A549 (cell line): ENCODE measurements at regions not wholly inside any gene's neighbourhood (a gene's known extent, or its start where the extent isn't known, plus 50 kb on each side); places are given as distances from the start of the nearest gene placed in this dataset.

ENCODE experiments used
- ATAC-seq, 2 experiments: fragments of 200-7000 bp in 1 of 2; fragments of >200 bp in 1 of 2; cut with Nextera tagmentation in 1 of 2; cut with Tn5 transposase in 1 of 2; 3 replicates each; pipeline versions ENCODE4 v1.8.0 to v1.9.1; 2018 to 2020; ENCODE audit warnings: mild to moderate bottlenecking in 1 of 2, moderate library complexity in 1 of 2
- CTCF ChIA-PET: fragments of 300-600 bp; sonication (Branson Sonifier 250); formaldehyde crosslinking; extraction: SDS; loops from one replicate; lab custom pipeline; 2021; ENCODE audit warnings: antibody characterized with exemption, inconsistent platforms; lab: Yijun Ruan, JAX
- POLR2A ChIA-PET: fragments of 350-600 bp; formaldehyde crosslinking; extraction: SDS; loops from one replicate; lab custom pipeline; 2021; ENCODE audit warnings: antibody characterized with exemption, inconsistent platforms; lab: Yijun Ruan, JAX
- DNase-seq, 2 experiments: peaks; one replicate each; pipeline versions ENCODE4 v3.0.0 to v3.0.0-alpha.2; 2011 to 2016; ENCODE audit warnings: low read depth in 1 of 2, low spot score in 1 of 2
- FAIRE-seq: peaks from 2 replicates; lab custom pipeline; 2011; peaks lifted over from hg19 to GRCh38; lab: Jason Lieb, UNC
- H3K27ac ChIP-seq, 2 experiments: fragments of >200 bp; sonication (Bioruptor Twin); formaldehyde crosslinking; 3 replicates each; pipeline ENCODE4 v1.5.1; 2016 to 2017
- H3K4me1 ChIP-seq: fragments of >200 bp; sonication (Bioruptor Twin); formaldehyde crosslinking; 3 replicates; pipeline ENCODE4 v1.6.1; 2016
- H3K4me2 ChIP-seq: fragments of >200 bp; sonication (Bioruptor Twin); formaldehyde crosslinking; 3 replicates; pipeline ENCODE4 v1.6.1; 2016
- H3K4me3 ChIP-seq: fragments of >200 bp; sonication (Bioruptor Twin); formaldehyde crosslinking; 3 replicates; pipeline ENCODE4 v1.5.1; 2016
- H3K9me3 ChIP-seq: fragments of >200 bp; sonication (Bioruptor Twin); formaldehyde crosslinking; 3 replicates; pipeline ENCODE4 v1.6.1; 2016
- CBX2 ChIP-seq: fragments of 200-600 bp; sonication (generic); IDR thresholded peaks from 2 replicates; pipeline ENCODE4 v1.6.1; 2016; ENCODE audit warnings: low read depth, mild to moderate bottlenecking, borderline replicate concordance
- CBX8 ChIP-seq: fragments of 200-600 bp; sonication (generic); IDR thresholded peaks from 2 replicates; pipeline ENCODE4 v1.6.1; 2016
- CEBPB ChIP-seq, 2 experiments: fragments of >200 bp in 1 of 2; sonication (Bioruptor Twin) in 1 of 2; formaldehyde crosslinking in 1 of 2; IDR thresholded peaks; 2 replicates each; pipeline ENCODE4 v1.6.1; 2012 to 2016
- EHMT2 ChIP-seq: fragments of 200-600 bp; sonication (generic); IDR thresholded peaks from 2 replicates; pipeline ENCODE4 v1.6.1; 2016; ENCODE audit warnings: antibody characterized with exemption, low read depth, mild to moderate bottlenecking, moderate library complexity
- FOSL2 ChIP-seq, 2 experiments: fragments of 450-650 bp in 1 of 2; fragments of >200 bp in 1 of 2; sonication (Bioruptor Twin) in 1 of 2; formaldehyde crosslinking; IDR thresholded peaks; 2 replicates each; pipeline versions ENCODE4 v1.5.0 to v1.6.1; 2016 to 2020; ENCODE audit warnings: mild to moderate bottlenecking in 1 of 2, moderate library complexity in 1 of 2
- KDM1A ChIP-seq: fragments of 200-600 bp; sonication (generic); IDR thresholded peaks from 2 replicates; pipeline ENCODE4 v1.6.1; 2016; ENCODE audit warnings: low read depth, mild to moderate bottlenecking
- KDM5A ChIP-seq: fragments of 200-600 bp; sonication (generic); IDR thresholded peaks from 2 replicates; pipeline ENCODE4 v1.6.1; 2016; ENCODE audit warnings: antibody characterized with exemption, mild to moderate bottlenecking
- MAFK ChIP-seq: fragments of 450-650 bp; IDR thresholded peaks from 2 replicates; pipeline ENCODE4 v1.6.1; 2014; ENCODE audit not compliant: partially characterized antibody
- MAZ ChIP-seq: fragments of 150-350 bp; IDR thresholded peaks from 2 replicates; pipeline ENCODE4 v1.6.1; 2014; ENCODE audit warnings: antibody characterized with exemption, low read depth, low read length, borderline replicate concordance
- NPAS2 ChIP-seq: fragments of 250-450 bp; sonication (Bioruptor Pico); IDR thresholded peaks from 2 replicates; pipeline ENCODE4 v1.8.0; 2022; ENCODE audit warnings: mild to moderate bottlenecking, moderate library complexity, borderline replicate concordance
- NR3C1 ChIP-seq: fragments of >200 bp; sonication (Bioruptor Twin); formaldehyde crosslinking; IDR thresholded peaks from 3 replicates; pipeline ENCODE4 v1.6.1; 2017
- PHF8 ChIP-seq: fragments of 200-600 bp; sonication (generic); IDR thresholded peaks from 2 replicates; pipeline ENCODE4 v1.6.1; 2016; ENCODE audit warnings: low read depth, mild to moderate bottlenecking, antibody characterized with exemption, moderate library complexity, borderline replicate concordance
- RAD21 ChIP-seq, 2 experiments: fragments of >200 bp in 1 of 2; sonication (Bioruptor Twin) in 1 of 2; formaldehyde crosslinking in 1 of 2; IDR thresholded peaks in 1 of 2; conservative IDR thresholded peaks in 1 of 2; 2 replicates in 1 of 2; 3 replicates in 1 of 2; pipeline ENCODE4 v1.6.1; 2012 to 2018; ENCODE audit warnings: inconsistent platforms in 1 of 2
- RARB ChIP-seq: fragments of 250-450 bp; sonication (Bioruptor Pico); IDR thresholded peaks from 2 replicates; pipeline ENCODE4 v1.8.0; 2021; ENCODE audit warnings: mild to moderate bottlenecking, moderate library complexity
- RFX5 ChIP-seq: fragments of 450-650 bp; IDR thresholded peaks from 2 replicates; pipeline ENCODE4 v1.7.1; 2014; ENCODE audit warnings: antibody characterized with exemption, mild to moderate bottlenecking, moderate library complexity
- RNF2 ChIP-seq: fragments of 200-600 bp; sonication (generic); IDR thresholded peaks from 2 replicates; pipeline ENCODE4 v1.6.1; 2016; ENCODE audit warnings: low read depth, mild to moderate bottlenecking, antibody characterized with exemption, moderate library complexity, borderline replicate concordance
- SMC3 ChIP-seq: fragments of >200 bp; sonication (Bioruptor Twin); formaldehyde crosslinking; IDR thresholded peaks from 3 replicates; pipeline ENCODE4 v1.6.1; 2018; ENCODE audit warnings: inconsistent platforms
- SREBF2 ChIP-seq: fragments of 450-650 bp; IDR thresholded peaks from 2 replicates; pipeline ENCODE4 v1.6.1; 2014; ENCODE audit warnings: mild to moderate bottlenecking, moderate library complexity
- ZFP36 ChIP-seq: fragments of 450-650 bp; IDR thresholded peaks from 2 replicates; pipeline ENCODE4 v1.6.1; 2014; ENCODE audit warnings: borderline replicate concordance; ENCODE audit not compliant: partially characterized antibody
- ZNF302 ChIP-seq: fragments of 250-450 bp; sonication (Bioruptor Pico); IDR thresholded peaks from 2 replicates; pipeline ENCODE4 v1.9.0; 2021; ENCODE audit warnings: inconsistent platforms, mild to moderate bottlenecking, moderate library complexity
- ZSCAN20 ChIP-seq: fragments of 250-450 bp; sonication (Bioruptor Pico); IDR thresholded peaks from 2 replicates; pipeline ENCODE4 v1.8.0; 2022; ENCODE audit warnings: mild to moderate bottlenecking, moderate library complexity
- WGBS: methylation state at CpG from one replicate; pipeline ENCODE4 v1.1.6; 2017; ENCODE audit errors: missing lambda C conversion rate; 5-methylcytosine and 5-hydroxymethylcytosine counted together
- TF ChIP-seq, protein P1 (sequence below): IDR thresholded peaks from 2 replicates; pipeline ENCODE4 v1.6.1; 2012
- TF ChIP-seq, protein P2 (sequence below): IDR thresholded peaks from 2 replicates; pipeline ENCODE4 v1.6.1; 2012
- TF ChIP-seq, protein P3 (sequence below): fragments of 200-600 bp; sonication (generic); IDR thresholded peaks from 2 replicates; pipeline ENCODE4 v1.6.1; 2016; ENCODE audit warnings: antibody characterized with exemption, mild to moderate bottlenecking, moderate library complexity
- TF ChIP-seq, protein P4 (sequence below): fragments of >200 bp; sonication (Bioruptor Twin); formaldehyde crosslinking; IDR thresholded peaks from 3 replicates; pipeline ENCODE4 v1.5.1; 2016
- TF ChIP-seq, protein P5 (sequence below): fragments of 250-450 bp; sonication (Bioruptor Pico); IDR thresholded peaks from 2 replicates; pipeline ENCODE4 v1.5.0; 2020; ENCODE audit warnings: low read depth, mild to moderate bottlenecking, moderate library complexity
- TF ChIP-seq, protein P6 (sequence below): fragments of 450-650 bp; IDR thresholded peaks from 2 replicates; pipeline ENCODE4 v1.6.1; 2014; ENCODE audit warnings: antibody characterized with exemption

DNA sequence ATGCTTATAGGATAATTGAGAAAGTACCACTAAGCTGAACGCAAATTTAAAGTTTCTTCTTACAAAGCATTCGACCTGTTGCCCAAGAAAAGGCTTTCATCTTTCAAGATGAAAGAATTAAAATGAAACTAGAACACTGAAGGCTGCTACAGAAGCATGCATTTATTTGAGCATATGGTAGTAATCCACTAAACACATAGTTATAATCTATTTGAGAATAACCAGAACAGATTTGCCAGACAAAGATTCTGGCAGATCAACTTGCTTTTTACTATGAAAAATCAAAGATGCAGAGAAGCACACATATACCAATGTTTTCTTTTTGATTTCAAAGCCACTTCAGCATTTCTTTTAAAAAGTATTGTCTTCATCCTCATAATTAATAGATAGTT is 412.2 kb downstream of the UTRN start:
- Histone ChIP-seq H3K27ac (no peak overlapping the region), H3K9me3 (no peaks in the 10 kb centered on the region), H3K4me2 (no peak overlapping the region), H3K4me3 (no peak overlapping the region), H3K4me1 (peaks cover 8% of the 10 kb centered on the region)
- DNase-seq = no peak
- POLR2A ChIA-PET = no interaction called here
- CTCF ChIA-PET = no interaction called here
- TF ChIP-seq ZFP36 (no peak), SMC3 (no peak), PHF8 (no peak), NPAS2 (no peak), KDM1A (no peak)
- ATAC-seq = no peak
- FAIRE-seq = no peak
- 78% methylated on average over 2 of the region's 2 CpGs for WGBS

DNA sequence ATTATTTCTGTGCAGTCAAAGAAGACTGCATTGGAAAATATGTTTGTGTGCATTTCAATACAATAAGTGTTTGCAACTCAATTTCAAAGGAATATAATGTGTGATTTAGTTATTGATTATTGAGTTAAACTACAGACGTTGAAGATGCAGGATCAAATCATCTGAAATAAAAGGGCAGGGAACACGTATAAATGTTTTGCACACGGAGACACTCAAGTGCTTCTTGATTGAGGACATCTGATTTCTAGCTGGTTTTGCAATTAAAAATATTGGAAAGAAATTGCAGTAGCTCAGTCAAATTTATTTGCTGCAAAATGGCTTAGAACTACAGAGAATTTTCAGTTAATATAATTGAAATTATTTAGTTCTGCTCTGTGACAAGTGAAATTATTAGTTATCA is 412.7 kb downstream of the UTRN start:
- H3K4me2 ChIP-seq = no peak overlapping the region
- 90% methylated on average over 3 of the region's 3 CpGs for whole genome bisulfite sequencing
- CTCF ChIA-PET = no interaction called here
- H3K27ac ChIP-seq = no peak overlapping the region
- no peak for ATAC-seq
- POLR2A ChIA-PET = no interaction called here
- FAIRE-seq = no peak
- H3K4me3 ChIP-seq = no peak overlapping the region
- H3K4me1 ChIP-seq = peaks cover 8% of the 10 kb centered on the region
- H3K9me3 ChIP-seq = no peaks in the 10 kb centered on the region
- no peak for TF ChIP-seq MAZ
- TF ChIP-seq, protein P1, sequence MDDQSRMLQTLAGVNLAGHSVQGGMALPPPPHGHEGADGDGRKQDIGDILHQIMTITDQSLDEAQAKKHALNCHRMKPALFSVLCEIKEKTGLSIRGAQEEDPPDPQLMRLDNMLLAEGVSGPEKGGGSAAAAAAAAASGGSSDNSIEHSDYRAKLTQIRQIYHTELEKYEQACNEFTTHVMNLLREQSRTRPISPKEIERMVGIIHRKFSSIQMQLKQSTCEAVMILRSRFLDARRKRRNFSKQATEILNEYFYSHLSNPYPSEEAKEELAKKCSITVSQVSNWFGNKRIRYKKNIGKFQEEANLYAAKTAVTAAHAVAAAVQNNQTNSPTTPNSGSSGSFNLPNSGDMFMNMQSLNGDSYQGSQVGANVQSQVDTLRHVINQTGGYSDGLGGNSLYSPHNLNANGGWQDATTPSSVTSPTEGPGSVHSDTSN = no peak
- TF ChIP-seq, protein P2, sequence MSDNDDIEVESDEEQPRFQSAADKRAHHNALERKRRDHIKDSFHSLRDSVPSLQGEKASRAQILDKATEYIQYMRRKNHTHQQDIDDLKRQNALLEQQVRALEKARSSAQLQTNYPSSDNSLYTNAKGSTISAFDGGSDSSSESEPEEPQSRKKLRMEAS = no peak
- TF ChIP-seq FOSL2 (IDR thresholded peaks at IDR 0.05) = no peak
- no peak for TF ChIP-seq FOSL2 (CRISPR knock-in tag; IDR thresholded peaks at IDR 0.05)
- TF ChIP-seq RFX5 = no peak
- TF ChIP-seq, protein P3, sequence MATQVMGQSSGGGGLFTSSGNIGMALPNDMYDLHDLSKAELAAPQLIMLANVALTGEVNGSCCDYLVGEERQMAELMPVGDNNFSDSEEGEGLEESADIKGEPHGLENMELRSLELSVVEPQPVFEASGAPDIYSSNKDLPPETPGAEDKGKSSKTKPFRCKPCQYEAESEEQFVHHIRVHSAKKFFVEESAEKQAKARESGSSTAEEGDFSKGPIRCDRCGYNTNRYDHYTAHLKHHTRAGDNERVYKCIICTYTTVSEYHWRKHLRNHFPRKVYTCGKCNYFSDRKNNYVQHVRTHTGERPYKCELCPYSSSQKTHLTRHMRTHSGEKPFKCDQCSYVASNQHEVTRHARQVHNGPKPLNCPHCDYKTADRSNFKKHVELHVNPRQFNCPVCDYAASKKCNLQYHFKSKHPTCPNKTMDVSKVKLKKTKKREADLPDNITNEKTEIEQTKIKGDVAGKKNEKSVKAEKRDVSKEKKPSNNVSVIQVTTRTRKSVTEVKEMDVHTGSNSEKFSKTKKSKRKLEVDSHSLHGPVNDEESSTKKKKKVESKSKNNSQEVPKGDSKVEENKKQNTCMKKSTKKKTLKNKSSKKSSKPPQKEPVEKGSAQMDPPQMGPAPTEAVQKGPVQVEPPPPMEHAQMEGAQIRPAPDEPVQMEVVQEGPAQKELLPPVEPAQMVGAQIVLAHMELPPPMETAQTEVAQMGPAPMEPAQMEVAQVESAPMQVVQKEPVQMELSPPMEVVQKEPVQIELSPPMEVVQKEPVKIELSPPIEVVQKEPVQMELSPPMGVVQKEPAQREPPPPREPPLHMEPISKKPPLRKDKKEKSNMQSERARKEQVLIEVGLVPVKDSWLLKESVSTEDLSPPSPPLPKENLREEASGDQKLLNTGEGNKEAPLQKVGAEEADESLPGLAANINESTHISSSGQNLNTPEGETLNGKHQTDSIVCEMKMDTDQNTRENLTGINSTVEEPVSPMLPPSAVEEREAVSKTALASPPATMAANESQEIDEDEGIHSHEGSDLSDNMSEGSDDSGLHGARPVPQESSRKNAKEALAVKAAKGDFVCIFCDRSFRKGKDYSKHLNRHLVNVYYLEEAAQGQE = no peak
- TF ChIP-seq NR3C1 = no peak
- TF ChIP-seq ZFP36 = no peak
- no peak for TF ChIP-seq ZSCAN20 (CRISPR knock-in tag)
- TF ChIP-seq SMC3 = no peak
- TF ChIP-seq CEBPB (IDR thresholded peaks at IDR 0.05) = no peak
- TF ChIP-seq CBX2 = no peak
- TF ChIP-seq SREBF2 = no peak
- TF ChIP-seq, protein P4, sequence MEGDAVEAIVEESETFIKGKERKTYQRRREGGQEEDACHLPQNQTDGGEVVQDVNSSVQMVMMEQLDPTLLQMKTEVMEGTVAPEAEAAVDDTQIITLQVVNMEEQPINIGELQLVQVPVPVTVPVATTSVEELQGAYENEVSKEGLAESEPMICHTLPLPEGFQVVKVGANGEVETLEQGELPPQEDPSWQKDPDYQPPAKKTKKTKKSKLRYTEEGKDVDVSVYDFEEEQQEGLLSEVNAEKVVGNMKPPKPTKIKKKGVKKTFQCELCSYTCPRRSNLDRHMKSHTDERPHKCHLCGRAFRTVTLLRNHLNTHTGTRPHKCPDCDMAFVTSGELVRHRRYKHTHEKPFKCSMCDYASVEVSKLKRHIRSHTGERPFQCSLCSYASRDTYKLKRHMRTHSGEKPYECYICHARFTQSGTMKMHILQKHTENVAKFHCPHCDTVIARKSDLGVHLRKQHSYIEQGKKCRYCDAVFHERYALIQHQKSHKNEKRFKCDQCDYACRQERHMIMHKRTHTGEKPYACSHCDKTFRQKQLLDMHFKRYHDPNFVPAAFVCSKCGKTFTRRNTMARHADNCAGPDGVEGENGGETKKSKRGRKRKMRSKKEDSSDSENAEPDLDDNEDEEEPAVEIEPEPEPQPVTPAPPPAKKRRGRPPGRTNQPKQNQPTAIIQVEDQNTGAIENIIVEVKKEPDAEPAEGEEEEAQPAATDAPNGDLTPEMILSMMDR = no peak
- no peak for TF ChIP-seq RARB
- DNase-seq = no peak

DNA sequence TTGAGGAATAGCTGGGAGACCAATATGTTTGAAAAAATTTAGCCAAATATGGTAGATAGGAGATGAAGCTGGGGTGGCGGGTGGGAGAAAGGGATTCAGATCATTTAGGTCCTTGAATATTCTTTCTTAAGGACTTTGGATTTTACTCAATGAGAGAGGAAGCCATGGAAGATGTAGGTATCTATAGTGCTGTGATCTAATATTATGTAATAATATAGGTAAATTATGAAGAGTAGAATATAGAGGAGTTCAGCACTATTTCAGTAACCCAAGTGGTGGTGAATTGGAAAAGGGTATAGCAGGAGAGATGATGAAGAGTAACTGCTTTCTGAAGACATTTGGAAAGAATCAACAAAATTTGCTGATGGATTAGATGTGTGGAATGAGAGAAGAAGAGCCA is 417.6 kb downstream of the UTRN start:
- Histone ChIP-seq H3K4me2 (no peak overlapping the region), H3K4me1 (no peaks in the 10 kb centered on the region), H3K27ac (no peak overlapping the region), H3K9me3 (no peaks in the 10 kb centered on the region), H3K4me3 (no peak overlapping the region)
- 88% methylated on average over 1 of the region's 1 CpG for WGBS
- FAIRE-seq (no peak), DNase-seq (no peak), ATAC-seq (no peak)
- POLR2A ChIA-PET = no interaction called here
- CTCF ChIA-PET = no interaction called here
- TF ChIP-seq CBX8 (no peak), ZNF302 (CRISPR knock-in tag) (no peak), CEBPB (IDR thresholded peaks at IDR 0.05) (no peak), ZSCAN20 (CRISPR knock-in tag) (no peak), MAFK (no peak), NR3C1 (no peak), FOSL2 (IDR thresholded peaks at IDR 0.05) (no peak), FOSL2 (CRISPR knock-in tag; IDR thresholded peaks at IDR 0.05) (no peak), RNF2 (no peak), SREBF2 (no peak), EHMT2 (no peak), RAD21 (conservative IDR thresholded peaks at IDR 0.05 in 1 of 2, IDR thresholded peaks at IDR 0.05 in 1 of 2) (no peak), KDM5A (no peak)
- TF ChIP-seq, protein P5, sequence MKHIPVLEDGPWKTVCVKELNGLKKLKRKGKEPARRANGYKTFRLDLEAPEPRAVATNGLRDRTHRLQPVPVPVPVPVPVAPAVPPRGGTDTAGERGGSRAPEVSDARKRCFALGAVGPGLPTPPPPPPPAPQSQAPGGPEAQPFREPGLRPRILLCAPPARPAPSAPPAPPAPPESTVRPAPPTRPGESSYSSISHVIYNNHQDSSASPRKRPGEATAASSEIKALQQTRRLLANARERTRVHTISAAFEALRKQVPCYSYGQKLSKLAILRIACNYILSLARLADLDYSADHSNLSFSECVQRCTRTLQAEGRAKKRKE (CRISPR knock-in tag) = no peak
- TF ChIP-seq, protein P6, sequence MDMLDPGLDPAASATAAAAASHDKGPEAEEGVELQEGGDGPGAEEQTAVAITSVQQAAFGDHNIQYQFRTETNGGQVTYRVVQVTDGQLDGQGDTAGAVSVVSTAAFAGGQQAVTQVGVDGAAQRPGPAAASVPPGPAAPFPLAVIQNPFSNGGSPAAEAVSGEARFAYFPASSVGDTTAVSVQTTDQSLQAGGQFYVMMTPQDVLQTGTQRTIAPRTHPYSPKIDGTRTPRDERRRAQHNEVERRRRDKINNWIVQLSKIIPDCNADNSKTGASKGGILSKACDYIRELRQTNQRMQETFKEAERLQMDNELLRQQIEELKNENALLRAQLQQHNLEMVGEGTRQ = no peak
